ENCODE measurements at regions not wholly inside any gene's neighbourhood (a gene's known extent, or its start where the extent isn't known, plus 50 kb on each side); places are given as distances from the start of the nearest gene placed in this dataset.

GRCh38 chr2:61764035-61764800, 89.6 kb downstream of the FAM161A start:
- TF ChIP-seq POLR2A (IDR thresholded peaks at IDR 0.05; ENCODE audit: control extremely low read depth in 1 of 2, low read depth in 2 of 2, low read length in 2 of 2) (peak; percentile 54 to 83), CTCF (IDR thresholded peaks at IDR 0.05; ENCODE audit: control extremely low read depth in 1 of 3, insufficient read depth in 1 of 3, low read depth in 1 of 3, low read length in 3 of 3) (no peak), HDAC6 (IDR thresholded peaks at IDR 0.05; ENCODE audit: low read depth, low read length) (no peak), SUZ12 (IDR thresholded peaks at IDR 0.05; ENCODE audit: low read length) (no peak)

Data from H1 (cell line).